Endodermal cell (in vitro differentiated cells): ENCODE measurements at regions not wholly inside any gene's neighbourhood (a gene's known extent, or its start where the extent isn't known, plus 50 kb on each side); places are given as distances from the start of the nearest gene placed in this dataset.

Experiments
- DNase-seq: peaks from one replicate; pipeline ENCODE4 v3.0.0-alpha.2; 2017
- H3K27ac ChIP-seq: 2 replicates; pipeline ENCODE4 v1.5.1; 2013; ENCODE audit warnings: mild to moderate bottlenecking, low read depth, low read length, moderate library complexity
- H3K27me3 ChIP-seq: 2 replicates; pipeline ENCODE4 v1.6.1; 2013; ENCODE audit warnings: mild to moderate bottlenecking, low read length, moderate library complexity; ENCODE audit not compliant: insufficient read depth, control insufficient read depth, poor library complexity, severe bottlenecking
- H3K36me3 ChIP-seq: 2 replicates; pipeline ENCODE4 v1.7.0; 2013; ENCODE audit warnings: mild to moderate bottlenecking, low read length, moderate library complexity; ENCODE audit not compliant: control insufficient read depth, insufficient read depth
- H3K4me1 ChIP-seq: one replicate; pipeline ENCODE4 v1.7.0; 2013; ENCODE audit warnings: low read length; ENCODE audit not compliant: control insufficient read depth, insufficient read depth
- H3K4me3 ChIP-seq: 2 replicates; pipeline ENCODE4 v1.5.1; 2013; ENCODE audit warnings: mild to moderate bottlenecking, low read length, moderate library complexity
- H3K9ac ChIP-seq: 2 replicates; pipeline ENCODE4 v1.6.1; 2013; ENCODE audit warnings: mild to moderate bottlenecking, low read length, moderate library complexity; ENCODE audit not compliant: poor library complexity, severe bottlenecking; ENCODE audit errors: extremely low read depth
- H3K9me3 ChIP-seq: 2 replicates; pipeline ENCODE4 v1.6.1; 2013; ENCODE audit warnings: mild to moderate bottlenecking, low read length, moderate library complexity; ENCODE audit not compliant: control insufficient read depth
- H3K27ac Mint-ChIP-seq: 2 replicates; pipeline ENCODE4 v1.8.0; 2020; ENCODE audit warnings: mixed read lengths
- H3K27me3 Mint-ChIP-seq: 2 replicates; pipeline ENCODE4 v1.8.0; 2021; ENCODE audit warnings: mild to moderate bottlenecking, mixed read lengths; ENCODE audit not compliant: insufficient read depth
- H3K36me3 Mint-ChIP-seq: 2 replicates; pipeline ENCODE4 v1.8.0; 2020; ENCODE audit warnings: low read depth, mixed read lengths
- H3K4me1 Mint-ChIP-seq: 2 replicates; pipeline ENCODE4 v1.8.0; 2020; ENCODE audit warnings: mixed read lengths
- H3K4me3 Mint-ChIP-seq: 2 replicates; pipeline ENCODE4 v1.8.0; 2020; ENCODE audit warnings: mild to moderate bottlenecking, moderate library complexity, mixed read lengths
- H3K9me3 Mint-ChIP-seq: 2 replicates; pipeline ENCODE4 v1.8.0; 2020; ENCODE audit warnings: mild to moderate bottlenecking, mixed read lengths
- WGBS, 2 experiments: methylation state at CpG; one replicate each; pipeline versions ENCODE4 v1.1.5 to v1.1.7; 2013; ENCODE audit warnings: missing lambda C conversion rate in 2 of 2, mixed read lengths in 1 of 2; ENCODE audit not compliant: insufficient coverage in 1 of 2, insufficient read length in 1 of 2; 5-methylcytosine and 5-hydroxymethylcytosine counted together
- TF ChIP-seq, protein P1 (sequence below): fragments of 200-600 bp; sonication (generic); conservative IDR thresholded peaks from 2 replicates; pipeline ENCODE4 v1.5.0; 2021; ENCODE audit warnings: antibody characterized with exemption, mild to moderate bottlenecking

DNA sequence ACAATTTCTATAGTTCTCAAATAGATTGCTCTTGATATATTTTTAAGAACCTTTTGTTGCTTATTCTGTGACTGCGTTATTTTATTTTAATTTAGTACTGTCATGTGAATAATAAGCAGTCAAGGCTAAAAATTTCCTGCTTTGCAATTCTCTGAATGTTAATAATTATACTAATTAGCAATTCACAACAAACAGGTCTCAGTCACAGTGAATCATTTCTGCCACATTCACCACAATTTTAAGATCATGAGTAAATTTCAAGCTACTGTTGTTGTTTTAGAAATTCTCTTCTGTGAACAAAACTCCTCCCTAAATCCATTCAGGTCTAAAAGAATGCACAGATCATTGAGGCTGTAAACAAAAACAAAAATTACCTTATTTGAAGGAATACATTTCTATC is 339.6 kb upstream of the DPYD start:
- Mint-ChIP-seq H3K4me1 (peaks cover 2% of the 10 kb centered on the region), H3K27ac (no peak overlapping the region), H3K36me3 (peaks cover 2% of the 10 kb centered on the region), H3K27me3 (no peaks in the 10 kb centered on the region), H3K9me3 (peaks cover 4% of the 10 kb centered on the region), H3K4me3 (no peak overlapping the region)
- Histone ChIP-seq H3K36me3 (no peaks in the 10 kb centered on the region), H3K4me3 (no peak overlapping the region), H3K27me3 (no peaks in the 10 kb centered on the region), H3K27ac (no peak overlapping the region), H3K9ac (no peak overlapping the region), H3K9me3 (peaks cover 3% of the 10 kb centered on the region), H3K4me1 (no peaks in the 10 kb centered on the region)
- DNase-seq, result no peak
- TF ChIP-seq, protein P1, sequence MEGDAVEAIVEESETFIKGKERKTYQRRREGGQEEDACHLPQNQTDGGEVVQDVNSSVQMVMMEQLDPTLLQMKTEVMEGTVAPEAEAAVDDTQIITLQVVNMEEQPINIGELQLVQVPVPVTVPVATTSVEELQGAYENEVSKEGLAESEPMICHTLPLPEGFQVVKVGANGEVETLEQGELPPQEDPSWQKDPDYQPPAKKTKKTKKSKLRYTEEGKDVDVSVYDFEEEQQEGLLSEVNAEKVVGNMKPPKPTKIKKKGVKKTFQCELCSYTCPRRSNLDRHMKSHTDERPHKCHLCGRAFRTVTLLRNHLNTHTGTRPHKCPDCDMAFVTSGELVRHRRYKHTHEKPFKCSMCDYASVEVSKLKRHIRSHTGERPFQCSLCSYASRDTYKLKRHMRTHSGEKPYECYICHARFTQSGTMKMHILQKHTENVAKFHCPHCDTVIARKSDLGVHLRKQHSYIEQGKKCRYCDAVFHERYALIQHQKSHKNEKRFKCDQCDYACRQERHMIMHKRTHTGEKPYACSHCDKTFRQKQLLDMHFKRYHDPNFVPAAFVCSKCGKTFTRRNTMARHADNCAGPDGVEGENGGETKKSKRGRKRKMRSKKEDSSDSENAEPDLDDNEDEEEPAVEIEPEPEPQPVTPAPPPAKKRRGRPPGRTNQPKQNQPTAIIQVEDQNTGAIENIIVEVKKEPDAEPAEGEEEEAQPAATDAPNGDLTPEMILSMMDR, result no peak
- WGBS, 2 experiments, result 86% methylated on average over 1 of the region's 1 CpG; no CpG with 5 or more reads in 1 of the 2 experiments

DNA sequence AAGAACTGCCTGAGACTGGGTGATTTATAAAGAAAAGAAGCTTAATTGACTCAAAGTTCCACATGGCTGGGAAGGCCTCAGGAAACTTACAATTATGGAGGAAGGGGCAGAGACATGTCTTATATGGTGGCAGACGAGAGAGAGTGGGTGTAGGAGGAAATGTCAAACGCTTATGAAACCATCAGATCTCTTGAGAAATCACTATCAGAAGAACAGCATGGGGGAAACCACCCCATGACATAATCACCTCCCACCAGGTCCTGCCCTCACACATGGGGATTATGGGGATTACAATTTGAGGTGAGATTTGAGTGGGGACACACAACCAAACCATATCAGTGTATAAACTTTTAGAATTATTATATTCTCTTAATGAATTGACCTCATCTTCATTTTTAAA is 335.9 kb upstream of the DPYD start:
- WGBS, 2 experiments, result 91% methylated on average over 1 of the region's 2 CpGs; no CpG with 5 or more reads in 1 of the 2 experiments
- H3K9ac ChIP-seq, result no peak overlapping the region
- peaks cover 2% of the 10 kb centered on the region for H3K4me1 Mint-ChIP-seq
- peaks cover 2% of the 10 kb centered on the region for H3K36me3 Mint-ChIP-seq
- H3K27ac Mint-ChIP-seq, result no peak overlapping the region
- H3K9me3 ChIP-seq, result peaks cover 3% of the 10 kb centered on the region
- TF ChIP-seq, protein P1, result no peak
- peaks cover 10% of the 10 kb centered on the region for H3K9me3 Mint-ChIP-seq
- no peaks in the 10 kb centered on the region for H3K36me3 ChIP-seq
- no peak overlapping the region for H3K27ac ChIP-seq
- no peaks in the 10 kb centered on the region for H3K27me3 Mint-ChIP-seq
- no peaks in the 10 kb centered on the region for H3K4me1 ChIP-seq
- no peaks in the 10 kb centered on the region for H3K27me3 ChIP-seq
- DNase-seq, result no peak
- no peak overlapping the region for H3K4me3 Mint-ChIP-seq
- no peak overlapping the region for H3K4me3 ChIP-seq

DNA sequence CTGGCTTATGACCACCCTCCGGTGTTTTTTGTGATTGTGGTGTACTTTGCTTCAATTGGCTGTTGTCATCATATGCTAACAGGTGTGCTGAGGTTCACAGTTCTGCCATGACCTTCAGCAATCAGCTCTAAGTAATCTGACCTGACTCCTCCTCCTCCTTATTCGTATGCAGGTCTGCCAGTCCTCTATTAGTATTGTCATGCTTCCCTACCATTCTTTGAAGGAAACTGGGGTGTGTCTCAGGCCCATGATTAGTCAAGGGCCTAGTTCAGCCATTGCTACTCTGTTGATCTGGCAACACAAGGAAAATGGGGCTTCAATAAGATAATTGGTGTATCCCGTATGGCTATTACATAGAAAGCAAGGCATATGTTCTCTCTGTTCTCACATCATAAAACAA is 332.3 kb upstream of the DPYD start:
- no peaks in the 10 kb centered on the region for H3K4me1 Mint-ChIP-seq
- Histone ChIP-seq H3K9me3 (peaks cover 13% of the 10 kb centered on the region), H3K36me3 (no peaks in the 10 kb centered on the region), H3K4me1 (no peaks in the 10 kb centered on the region), H3K27ac (no peak overlapping the region), H3K4me3 (no peak overlapping the region), H3K9ac (no peak overlapping the region), H3K27me3 (no peaks in the 10 kb centered on the region)
- H3K27ac Mint-ChIP-seq, result no peak overlapping the region
- DNase-seq, result no peak
- H3K36me3 Mint-ChIP-seq, result peaks cover 2% of the 10 kb centered on the region
- H3K4me3 Mint-ChIP-seq, result no peak overlapping the region
- 80% methylated on average over 1 to 3 of the region's 3 CpGs for WGBS, 2 experiments
- H3K9me3 Mint-ChIP-seq, result peaks cover 29% of the 10 kb centered on the region
- H3K27me3 Mint-ChIP-seq, result no peaks in the 10 kb centered on the region
- TF ChIP-seq, protein P1, result no peak
